ENCODE measurements at regions not wholly inside any gene's neighbourhood (a gene's known extent, or its start where the extent isn't known, plus 50 kb on each side); places are given as distances from the start of the nearest gene placed in this dataset.

DNA sequence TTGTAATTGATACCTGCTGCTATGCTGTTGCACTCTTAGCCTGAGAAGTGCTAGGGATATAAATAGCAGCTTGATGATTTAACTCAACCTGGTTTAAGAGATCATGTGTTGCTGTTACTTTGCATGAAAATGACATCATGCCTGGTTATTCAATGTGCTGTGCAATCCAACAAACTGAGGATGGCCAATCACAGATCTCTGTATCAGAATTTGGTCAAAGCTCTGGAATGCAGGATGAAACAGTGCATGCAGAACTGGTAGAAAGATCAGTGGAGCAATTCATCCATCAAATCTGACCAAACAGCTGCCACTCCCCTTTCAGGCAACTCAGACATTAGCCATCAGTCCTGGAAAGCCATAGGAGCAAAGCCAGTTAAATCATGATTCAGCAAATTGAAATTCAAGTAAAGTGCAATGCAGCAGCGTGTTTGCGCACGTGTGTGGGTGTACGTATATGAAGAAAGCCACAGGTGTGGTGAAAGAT lies 160.3 kb upstream of the RASGEF1B start:
- Mint-ChIP-seq H3K4me1 (peaks cover 18% of the 10 kb centered on the region), H3K27me3 (ENCODE audit: low read depth) (no peaks in the 10 kb centered on the region), H3K36me3 (no peaks in the 10 kb centered on the region), H3K9me3 (no peaks in the 10 kb centered on the region), H3K27ac (no peak overlapping the region), H3K4me3 (no peak overlapping the region)
- TF ChIP-seq, protein P1, sequence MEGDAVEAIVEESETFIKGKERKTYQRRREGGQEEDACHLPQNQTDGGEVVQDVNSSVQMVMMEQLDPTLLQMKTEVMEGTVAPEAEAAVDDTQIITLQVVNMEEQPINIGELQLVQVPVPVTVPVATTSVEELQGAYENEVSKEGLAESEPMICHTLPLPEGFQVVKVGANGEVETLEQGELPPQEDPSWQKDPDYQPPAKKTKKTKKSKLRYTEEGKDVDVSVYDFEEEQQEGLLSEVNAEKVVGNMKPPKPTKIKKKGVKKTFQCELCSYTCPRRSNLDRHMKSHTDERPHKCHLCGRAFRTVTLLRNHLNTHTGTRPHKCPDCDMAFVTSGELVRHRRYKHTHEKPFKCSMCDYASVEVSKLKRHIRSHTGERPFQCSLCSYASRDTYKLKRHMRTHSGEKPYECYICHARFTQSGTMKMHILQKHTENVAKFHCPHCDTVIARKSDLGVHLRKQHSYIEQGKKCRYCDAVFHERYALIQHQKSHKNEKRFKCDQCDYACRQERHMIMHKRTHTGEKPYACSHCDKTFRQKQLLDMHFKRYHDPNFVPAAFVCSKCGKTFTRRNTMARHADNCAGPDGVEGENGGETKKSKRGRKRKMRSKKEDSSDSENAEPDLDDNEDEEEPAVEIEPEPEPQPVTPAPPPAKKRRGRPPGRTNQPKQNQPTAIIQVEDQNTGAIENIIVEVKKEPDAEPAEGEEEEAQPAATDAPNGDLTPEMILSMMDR (IDR thresholded peaks at IDR 0.05; ENCODE audit: unreplicated experiment), result no peak
- DNase-seq (ENCODE audit: low spot score in 2 of 2, unreplicated experiment in 2 of 2), result no peak

DNA sequence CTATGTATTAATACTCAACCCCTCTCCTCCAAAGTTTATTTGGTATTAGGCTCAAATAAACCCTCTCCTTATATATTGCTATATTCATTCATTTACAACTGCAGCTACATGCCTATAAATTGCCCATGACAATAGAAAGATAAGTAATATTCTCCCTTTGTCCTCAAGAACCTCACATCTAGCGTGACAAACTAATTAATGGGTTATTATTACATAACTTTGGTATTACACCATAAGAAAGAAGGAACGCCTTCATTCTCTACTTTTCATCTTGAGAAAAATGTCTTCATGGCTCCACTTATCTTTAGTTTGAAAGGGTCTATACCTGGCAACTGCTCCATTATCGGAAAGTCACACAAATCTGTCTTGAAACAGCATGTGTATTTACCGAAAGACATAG lies 157.7 kb upstream of the RASGEF1B start:
- Mint-ChIP-seq H3K4me3 (no peak overlapping the region), H3K27ac (no peak overlapping the region), H3K4me1 (peaks cover 11% of the 10 kb centered on the region), H3K9me3 (no peaks in the 10 kb centered on the region), H3K36me3 (no peaks in the 10 kb centered on the region), H3K27me3 (ENCODE audit: low read depth) (no peaks in the 10 kb centered on the region)
- TF ChIP-seq, protein P1 (IDR thresholded peaks at IDR 0.05; ENCODE audit: unreplicated experiment), result no peak
- no peak for DNase-seq (ENCODE audit: low spot score in 2 of 2, unreplicated experiment in 2 of 2)

DNA sequence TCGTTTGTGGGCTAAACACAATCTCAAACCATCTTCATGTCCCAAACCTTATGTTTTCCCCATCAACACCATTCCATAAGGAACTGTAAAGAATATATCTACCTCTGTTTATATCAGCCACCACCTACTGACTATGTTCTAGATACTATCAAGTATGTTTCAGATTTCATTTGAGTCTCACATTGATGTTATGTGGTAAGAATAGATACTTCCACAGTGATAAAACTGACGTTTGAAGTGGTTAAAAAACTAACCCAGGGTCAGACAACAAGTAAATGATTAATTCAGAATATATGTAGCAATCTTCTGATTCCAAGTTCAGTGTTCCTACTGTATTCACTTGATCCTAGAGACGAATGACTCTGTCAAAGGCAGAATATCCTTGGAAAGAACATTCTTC lies 156.8 kb upstream of the RASGEF1B start:
- TF ChIP-seq, protein P1 (IDR thresholded peaks at IDR 0.05; ENCODE audit: unreplicated experiment), result no peak
- no peaks in the 10 kb centered on the region for H3K9me3 Mint-ChIP-seq

DNA sequence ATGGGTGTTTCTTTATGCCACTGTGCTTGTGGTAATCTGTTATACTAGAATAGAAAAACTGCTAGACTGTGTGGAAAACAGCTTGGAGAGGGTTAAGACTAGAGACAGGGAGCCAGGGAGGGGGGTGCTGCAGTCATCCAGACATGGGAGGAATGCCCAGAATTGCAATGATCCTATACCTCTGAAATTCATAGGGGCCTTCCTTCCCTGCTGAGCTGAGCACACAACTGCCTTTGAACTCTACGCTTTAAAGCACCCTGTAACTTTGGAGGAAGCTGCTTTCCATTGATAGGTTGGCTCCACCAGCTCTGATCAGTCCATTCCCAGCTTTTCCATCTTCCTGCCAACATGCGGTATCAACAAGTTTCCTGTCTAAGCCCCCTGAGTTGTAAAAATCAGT lies 155.9 kb upstream of the RASGEF1B start:
- Mint-ChIP-seq H3K27me3 (ENCODE audit: low read depth) (no peaks in the 10 kb centered on the region), H3K36me3 (no peaks in the 10 kb centered on the region), H3K27ac (peak overlapping the region; percentile 6), H3K9me3 (no peaks in the 10 kb centered on the region), H3K4me3 (no peak overlapping the region), H3K4me1 (peaks cover 11% of the 10 kb centered on the region)
- TF ChIP-seq, protein P1 (IDR thresholded peaks at IDR 0.05; ENCODE audit: unreplicated experiment), result no peak
- DNase-seq (ENCODE audit: low spot score in 2 of 2, unreplicated experiment in 2 of 2), result no peak

More for the DNA sequence above, 156.8 kb upstream of the RASGEF1B start:
- Mint-ChIP-seq H3K4me3 (no peak overlapping the region), H3K27me3 (ENCODE audit: low read depth) (no peaks in the 10 kb centered on the region), H3K36me3 (no peaks in the 10 kb centered on the region), H3K4me1 (peaks cover 11% of the 10 kb centered on the region), H3K27ac (no peak overlapping the region)
- no peak for DNase-seq (ENCODE audit: low spot score in 2 of 2, unreplicated experiment in 2 of 2)

DNA sequence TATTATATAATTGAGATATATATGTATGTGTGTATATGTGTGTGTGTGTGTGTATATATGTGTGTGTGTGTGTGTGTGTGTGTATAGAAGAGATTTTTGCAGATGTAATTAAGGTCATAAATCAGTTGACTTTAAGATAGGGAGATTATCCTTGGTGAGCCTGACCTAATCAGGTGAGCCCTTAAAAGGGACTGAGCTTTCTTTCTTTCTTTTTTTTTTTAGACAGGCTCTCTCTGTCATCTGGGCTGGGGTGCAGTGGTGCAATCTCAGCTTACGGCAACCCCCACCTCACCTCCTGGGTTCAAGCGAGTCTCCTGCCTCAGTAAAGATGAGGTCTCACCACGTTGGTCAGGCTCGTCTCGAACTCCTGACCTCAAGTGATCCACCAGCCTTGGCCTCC lies 155.1 kb upstream of the RASGEF1B start:
- no peak overlapping the region for H3K4me3 Mint-ChIP-seq
- peaks cover 7% of the 10 kb centered on the region for H3K4me1 Mint-ChIP-seq
- H3K27me3 Mint-ChIP-seq (ENCODE audit: low read depth), result no peaks in the 10 kb centered on the region
- TF ChIP-seq, protein P1 (IDR thresholded peaks at IDR 0.05; ENCODE audit: unreplicated experiment), result no peak
- no peaks in the 10 kb centered on the region for H3K36me3 Mint-ChIP-seq
- no peaks in the 10 kb centered on the region for H3K9me3 Mint-ChIP-seq
- DNase-seq (ENCODE audit: low spot score in 2 of 2, unreplicated experiment in 2 of 2), result no peak
- no peak overlapping the region for H3K27ac Mint-ChIP-seq
